OCI-LY7 (cell line): ENCODE measurements at regions not wholly inside any gene's neighbourhood (a gene's known extent, or its start where the extent isn't known, plus 50 kb on each side); places are given as distances from the start of the nearest gene placed in this dataset.

ENCODE experiments used
- BruUV-seq: library from RNA; stranded (reverse); fragments of 400-500 nt; replicated peaks from 2 replicates; lab custom pipeline; 2021; lab: Mats Ljungman, UMichigan
- CTCF ChIA-PET: fragments of 300-600 bp; sonication (Branson Sonifier 250); formaldehyde crosslinking; loops from one replicate; lab custom pipeline; 2022; ENCODE audit warnings: antibody characterized with exemption; ENCODE audit not compliant: unreplicated experiment; lab: Charles Lee
- POLR2A ChIA-PET: fragments of 300-600 bp; sonication (Branson Sonifier 250); formaldehyde crosslinking; loops from one replicate; lab custom pipeline; 2022; ENCODE audit warnings: antibody characterized with exemption; lab: Charles Lee
- DNase-seq: peaks from one replicate; pipeline ENCODE4 v3.0.0-alpha.2; 2015; ENCODE audit warnings: low spot score
- H2AFZ ChIP-seq: fragments of 200-600 bp; sonication (generic), shearing (Covaris generic); 2 replicates; pipeline ENCODE4 v1.6.1; 2014; ENCODE audit warnings: mild to moderate bottlenecking, antibody characterized with exemption, low read length, moderate library complexity
- H3K27ac ChIP-seq: fragments of 200-600 bp; sonication (generic); 2 replicates; pipeline ENCODE4 v1.5.1; 2014; ENCODE audit warnings: mixed run types, low read depth, mild to moderate bottlenecking, moderate library complexity, low read length, inconsistent platforms; ENCODE audit not compliant: poor library complexity, severe bottlenecking
- H3K36me3 ChIP-seq: fragments of 200-600 bp; sonication (generic); 2 replicates; pipeline ENCODE4 v1.6.1; 2014; ENCODE audit warnings: mild to moderate bottlenecking, antibody characterized with exemption, low read length, moderate library complexity, mixed read lengths; ENCODE audit not compliant: insufficient read depth
- H3K4me1 ChIP-seq: fragments of 200-600 bp; sonication (generic); 2 replicates; pipeline ENCODE4 v1.5.1; 2014; ENCODE audit warnings: mild to moderate bottlenecking, low read length; ENCODE audit not compliant: insufficient read depth, poor library complexity, severe bottlenecking
- H3K4me2 ChIP-seq: fragments of 200-600 bp; sonication (generic); 2 replicates; pipeline ENCODE4 v1.6.1; 2014; ENCODE audit warnings: mild to moderate bottlenecking, low read length
- H3K4me3 ChIP-seq: fragments of 200-600 bp; sonication (generic); 2 replicates; pipeline ENCODE4 v1.5.1; 2014; ENCODE audit warnings: mild to moderate bottlenecking, low read depth, low read length; ENCODE audit not compliant: poor library complexity, severe bottlenecking
- H3K79me2 ChIP-seq: fragments of 200-600 bp; sonication (generic); 2 replicates; pipeline ENCODE4 v1.6.1; 2016; ENCODE audit warnings: low read depth, mild to moderate bottlenecking, low read length, moderate library complexity, mixed read lengths; ENCODE audit not compliant: insufficient read depth
- H3K9me2 ChIP-seq: fragments of 200-600 bp; sonication (generic); 2 replicates; pipeline ENCODE4 v1.6.1; 2016; ENCODE audit warnings: mild to moderate bottlenecking, low read length, mixed read lengths; ENCODE audit not compliant: insufficient read depth
- H3K9me3 ChIP-seq: fragments of 200-600 bp; sonication (generic); 2 replicates; pipeline ENCODE4 v1.6.1; 2014; ENCODE audit warnings: mild to moderate bottlenecking, mixed run types, low read length, mixed read lengths
- H4K20me1 ChIP-seq: fragments of 200-600 bp; sonication (generic); 2 replicates; pipeline ENCODE4 v1.6.1; 2014; ENCODE audit warnings: mild to moderate bottlenecking, antibody characterized with exemption, low read length, moderate library complexity, mixed read lengths; ENCODE audit not compliant: insufficient read depth
- EZH2phosphoT487 ChIP-seq: fragments of 200-600 bp; sonication (generic); IDR thresholded peaks from 2 replicates; pipeline ENCODE4 v1.6.1; 2018; ENCODE audit warnings: low read depth, borderline replicate concordance, mild to moderate bottlenecking, mixed run types, antibody characterized with exemption, low read length, moderate library complexity, mixed read lengths
- intact Hi-C: fragments of 100-400 bp; cut with micrococcal nuclease; formaldehyde crosslinking; loops from one replicate; pipeline ENCODE4 v1.10.0; 2022; ENCODE audit not compliant: unreplicated experiment
- TF ChIP-seq, protein P1 (sequence below): fragments of 200-600 bp; sonication (generic); conservative IDR thresholded peaks from 2 replicates; pipeline ENCODE4 v1.5.1; 2014; ENCODE audit warnings: mild to moderate bottlenecking, antibody characterized with exemption, low read length, moderate library complexity, mixed read lengths

DNA sequence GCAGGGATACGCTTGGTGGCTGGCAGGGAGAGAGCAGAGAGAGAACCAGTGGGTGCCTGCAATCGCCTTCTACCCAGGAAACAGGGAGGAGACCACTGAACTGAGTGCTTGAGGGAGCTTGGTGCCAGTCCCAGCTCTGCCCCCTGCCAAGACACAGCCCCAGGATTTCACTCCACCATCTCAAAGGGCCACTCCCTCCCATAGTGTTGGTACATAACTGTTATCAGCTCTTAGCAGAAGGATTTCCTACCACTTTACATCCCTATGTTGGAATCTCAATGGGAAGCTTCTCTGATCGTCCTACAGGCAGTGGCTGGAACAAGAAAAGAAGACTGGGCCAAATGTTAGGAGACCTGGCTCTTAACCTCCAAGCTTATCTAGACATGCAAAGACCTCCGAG, 157.4 kb upstream of the FOXN3 start:
- intact Hi-C loops: no loop called here
- H2AFZ ChIP-seq: no peak overlapping the region
- H3K27ac ChIP-seq: no peak overlapping the region
- H3K9me2 ChIP-seq: no peaks in the 10 kb centered on the region
- H3K36me3 ChIP-seq: no peaks in the 10 kb centered on the region
- ChIA-PET POLR2A (interaction anchor here (0.7 kb wide), 1 partner anchor 9 kb away, joined by 3 read pairs; no protein-coding TSS in a partner anchor), CTCF (no interaction called here)
- H3K4me1 ChIP-seq: no peaks in the 10 kb centered on the region
- no peak overlapping the region for H3K4me2 ChIP-seq
- H3K4me3 ChIP-seq: no peak overlapping the region
- DNase-seq: no peak
- no TSS peak for BruUV-seq
- no peaks in the 10 kb centered on the region for H4K20me1 ChIP-seq
- no peak for TF ChIP-seq EZH2phosphoT487
- TF ChIP-seq, protein P1, sequence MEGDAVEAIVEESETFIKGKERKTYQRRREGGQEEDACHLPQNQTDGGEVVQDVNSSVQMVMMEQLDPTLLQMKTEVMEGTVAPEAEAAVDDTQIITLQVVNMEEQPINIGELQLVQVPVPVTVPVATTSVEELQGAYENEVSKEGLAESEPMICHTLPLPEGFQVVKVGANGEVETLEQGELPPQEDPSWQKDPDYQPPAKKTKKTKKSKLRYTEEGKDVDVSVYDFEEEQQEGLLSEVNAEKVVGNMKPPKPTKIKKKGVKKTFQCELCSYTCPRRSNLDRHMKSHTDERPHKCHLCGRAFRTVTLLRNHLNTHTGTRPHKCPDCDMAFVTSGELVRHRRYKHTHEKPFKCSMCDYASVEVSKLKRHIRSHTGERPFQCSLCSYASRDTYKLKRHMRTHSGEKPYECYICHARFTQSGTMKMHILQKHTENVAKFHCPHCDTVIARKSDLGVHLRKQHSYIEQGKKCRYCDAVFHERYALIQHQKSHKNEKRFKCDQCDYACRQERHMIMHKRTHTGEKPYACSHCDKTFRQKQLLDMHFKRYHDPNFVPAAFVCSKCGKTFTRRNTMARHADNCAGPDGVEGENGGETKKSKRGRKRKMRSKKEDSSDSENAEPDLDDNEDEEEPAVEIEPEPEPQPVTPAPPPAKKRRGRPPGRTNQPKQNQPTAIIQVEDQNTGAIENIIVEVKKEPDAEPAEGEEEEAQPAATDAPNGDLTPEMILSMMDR: no peak
- H3K9me3 ChIP-seq: no peaks in the 10 kb centered on the region
- H3K79me2 ChIP-seq: no peaks in the 10 kb centered on the region

DNA sequence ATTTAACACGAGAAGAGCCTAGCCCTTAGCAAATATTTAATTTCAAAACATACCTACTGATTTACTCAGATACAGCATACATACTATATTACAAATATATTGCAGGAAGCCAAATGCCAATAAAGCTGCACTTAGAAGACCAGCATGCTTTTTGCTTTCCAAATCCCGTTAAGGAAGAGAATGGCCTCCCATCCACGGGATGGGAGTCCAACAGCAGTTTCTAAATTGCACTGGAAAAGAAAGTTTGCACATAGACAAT, 156.3 kb upstream of the FOXN3 start:
- intact Hi-C loops: no loop called here
- CTCF ChIA-PET: no interaction called here

DNA sequence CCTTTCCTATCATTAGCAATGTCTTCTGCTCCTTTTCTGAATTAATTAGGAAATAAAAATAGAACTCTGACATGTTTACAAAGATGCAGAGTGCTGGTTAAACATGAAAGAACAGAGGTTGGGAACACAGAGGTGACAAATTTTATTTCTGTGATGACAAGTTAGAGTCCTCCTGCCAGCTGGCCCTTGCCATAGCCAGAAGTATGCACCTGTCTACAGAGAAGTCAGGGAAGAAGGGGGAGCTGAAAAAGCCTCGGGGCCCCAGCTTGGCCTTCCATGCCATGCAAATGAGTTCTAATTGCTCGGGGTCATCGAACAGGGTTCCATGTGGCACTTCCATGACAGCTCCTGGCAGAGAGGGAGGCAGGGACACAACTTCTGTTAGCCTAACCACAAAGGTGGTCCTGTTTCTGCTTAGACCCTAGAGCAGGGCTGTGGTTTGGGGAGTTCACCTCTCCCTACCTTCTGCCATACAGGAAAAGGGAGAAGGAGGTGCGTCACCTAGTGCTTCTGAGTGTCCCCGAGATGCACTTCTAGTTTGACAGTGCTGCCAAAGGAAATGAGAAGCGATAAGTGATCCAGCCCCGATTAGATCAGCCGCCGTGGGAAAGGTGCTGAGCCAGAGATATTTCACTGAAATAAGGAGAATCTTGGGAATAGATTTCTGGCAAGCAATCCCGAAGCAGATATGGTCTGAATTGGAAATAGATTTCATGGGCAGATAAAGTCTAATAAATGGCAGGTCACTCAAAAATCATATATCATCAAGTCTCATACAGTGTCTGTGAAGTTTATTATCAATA, 155.8 kb upstream of the FOXN3 start:
- H3K36me3 ChIP-seq: no peaks in the 10 kb centered on the region
- no peak overlapping the region for H3K4me3 ChIP-seq
- CTCF ChIA-PET: no interaction called here
- no peaks in the 10 kb centered on the region for H4K20me1 ChIP-seq
- TF ChIP-seq, protein P1: no peak
- no peaks in the 10 kb centered on the region for H3K9me3 ChIP-seq
- H2AFZ ChIP-seq: no peak overlapping the region
- H3K79me2 ChIP-seq: no peaks in the 10 kb centered on the region
- H3K4me1 ChIP-seq: no peaks in the 10 kb centered on the region
- no TSS peak for BruUV-seq
- no peaks in the 10 kb centered on the region for H3K9me2 ChIP-seq
- intact Hi-C loops: no loop called here
- DNase-seq: no peak
- no peak overlapping the region for H3K4me2 ChIP-seq
- no peak overlapping the region for H3K27ac ChIP-seq
- POLR2A ChIA-PET: interaction anchor here (0.5 kb wide), 1 partner anchor 218 kb away, joined by 3 read pairs; no protein-coding TSS in a partner anchor

More for the DNA sequence above, 156.3 kb upstream of the FOXN3 start:
- DNase-seq: no peak
- POLR2A ChIA-PET: no interaction called here
- Histone ChIP-seq H4K20me1 (no peaks in the 10 kb centered on the region), H3K36me3 (no peaks in the 10 kb centered on the region), H3K4me1 (no peaks in the 10 kb centered on the region), H3K27ac (no peak overlapping the region), H3K79me2 (no peaks in the 10 kb centered on the region), H3K9me2 (no peaks in the 10 kb centered on the region), H3K4me2 (no peak overlapping the region), H3K4me3 (no peak overlapping the region), H3K9me3 (no peaks in the 10 kb centered on the region), H2AFZ (no peak overlapping the region)
- TF ChIP-seq EZH2phosphoT487: no peak
- TF ChIP-seq, protein P1: no peak
- BruUV-seq: no TSS peak
